Sigmoid colon (tissue), 6 donors: ENCODE measurements at regions not wholly inside any gene's neighbourhood (a gene's known extent, or its start where the extent isn't known, plus 50 kb on each side); places are given as distances from the start of the nearest gene placed in this dataset.

Experiments used
- DNase-seq: peaks from one replicate; pipeline ENCODE4 v3.0.0-alpha.2; 2019
- H3K27ac ChIP-seq, 4 donors: fragments of 200-600 bp; sonication (generic); one replicate each; pipeline ENCODE4 v1.5.1; 2016 to 2019; ENCODE audit warnings: mild to moderate bottlenecking in 1 of 4
- H3K27me3 ChIP-seq, 3 donors: fragments of 200-600 bp; sonication (generic); one replicate each; pipeline ENCODE4 v1.5.1; 2019; ENCODE audit warnings: mild to moderate bottlenecking in 1 of 3
- H3K36me3 ChIP-seq, 4 donors: fragments of 200-600 bp; sonication (generic); one replicate each; pipeline ENCODE4 v1.5.1; 2016 to 2019
- H3K4me1 ChIP-seq, 4 donors: fragments of 200-600 bp; sonication (generic); one replicate each; pipeline ENCODE4 v1.5.1; 2017 to 2019
- H3K4me3 ChIP-seq, 4 donors: fragments of 200-600 bp; sonication (generic); one replicate each; pipeline ENCODE4 v1.5.1; 2017 to 2019; ENCODE audit warnings: mild to moderate bottlenecking in 2 of 4, moderate library complexity in 1 of 4
- H3K9me3 ChIP-seq, 4 donors: fragments of 200-600 bp in 3 of 4; sonication (generic) in 3 of 4; one replicate each; pipeline versions ENCODE4 v1.5.1 to v1.6.1; 2013 to 2019
- EP300 ChIP-seq, 4 donors: sonication (generic); formaldehyde crosslinking; IDR thresholded peaks; one replicate each; pipeline ENCODE4 v1.6.1; 2017; ENCODE audit warnings: antibody characterized with exemption in 4 of 4
- POLR2A ChIP-seq, 2 donors: fragments of 450-650 bp; IDR thresholded peaks; one replicate each; pipeline ENCODE4 v1.6.1; 2016; ENCODE audit warnings: antibody characterized with exemption in 2 of 2, mild to moderate bottlenecking in 2 of 2, moderate library complexity in 2 of 2
- POLR2AphosphoS5 ChIP-seq, 4 donors: sonication (generic); formaldehyde crosslinking; IDR thresholded peaks; one replicate each; pipeline ENCODE4 v1.6.1; 2017; ENCODE audit warnings: antibody characterized with exemption in 4 of 4
- WGBS, 2 donors: extraction: QIAGEN DNeasy Blood & Tissue Kit; methylation state at CpG; one replicate each; pipeline ENCODE4 v1.1.7; 2013; 5-methylcytosine and 5-hydroxymethylcytosine counted together
- intact Hi-C: fragments of 100-400 bp; cut with DNase I; formaldehyde crosslinking; loops from one replicate; pipeline ENCODE4 v1.15.1; 2023
- TF ChIP-seq, protein P1 (sequence below), 4 experiments: fragments of 450-650 bp in 3 of 4; fragments of 200-600 bp in 1 of 4; IDR thresholded peaks; one replicate each; pipeline ENCODE4 v1.5.1; 2016 to 2019; ENCODE audit warnings: antibody characterized with exemption in 4 of 4, mild to moderate bottlenecking in 3 of 4, moderate library complexity in 2 of 4
- donor health status: healthy with polysubstance abuse.
- donor health status: healthy.

DNA sequence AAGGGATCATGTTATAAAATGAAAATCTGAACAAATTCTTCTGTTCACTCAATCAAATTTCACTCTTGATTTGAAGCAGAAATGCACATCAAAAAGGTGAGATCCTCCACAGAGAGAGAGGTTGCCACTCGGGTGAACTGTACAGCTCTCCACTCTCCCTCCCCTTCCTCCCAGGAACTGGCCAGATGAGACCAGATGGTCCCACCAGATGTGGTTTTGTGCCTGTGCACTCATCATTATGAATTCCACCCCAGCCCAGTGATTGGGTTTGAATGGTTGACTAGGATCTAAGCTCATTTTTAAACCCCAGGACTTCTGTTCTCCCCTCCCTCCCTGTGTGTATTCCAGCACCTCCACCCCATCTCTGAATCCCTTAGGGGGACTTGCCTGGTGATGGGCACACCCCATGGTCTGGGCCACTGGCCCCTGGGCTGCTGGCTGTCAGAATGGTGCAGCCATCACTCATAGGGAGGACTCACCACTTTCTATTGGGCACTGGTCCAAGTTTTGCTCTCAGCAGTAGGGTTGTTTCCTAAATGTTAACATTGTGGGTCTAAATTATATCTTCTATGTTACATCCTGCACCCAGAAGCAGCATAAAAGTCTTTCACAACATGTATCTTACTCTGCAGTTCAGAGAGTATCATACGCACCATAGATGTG is 393.1 kb downstream of the TNS3 start:
- intact Hi-C loops, result no loop called here
- H3K27me3 ChIP-seq, result no peaks in the 10 kb centered on the region
- no peaks in the 10 kb centered on the region for H3K9me3 ChIP-seq
- H3K27ac ChIP-seq, result no peak overlapping the region
- TF ChIP-seq POLR2A (IDR thresholded peaks at IDR 0.05), result no peak
- TF ChIP-seq, protein P1, sequence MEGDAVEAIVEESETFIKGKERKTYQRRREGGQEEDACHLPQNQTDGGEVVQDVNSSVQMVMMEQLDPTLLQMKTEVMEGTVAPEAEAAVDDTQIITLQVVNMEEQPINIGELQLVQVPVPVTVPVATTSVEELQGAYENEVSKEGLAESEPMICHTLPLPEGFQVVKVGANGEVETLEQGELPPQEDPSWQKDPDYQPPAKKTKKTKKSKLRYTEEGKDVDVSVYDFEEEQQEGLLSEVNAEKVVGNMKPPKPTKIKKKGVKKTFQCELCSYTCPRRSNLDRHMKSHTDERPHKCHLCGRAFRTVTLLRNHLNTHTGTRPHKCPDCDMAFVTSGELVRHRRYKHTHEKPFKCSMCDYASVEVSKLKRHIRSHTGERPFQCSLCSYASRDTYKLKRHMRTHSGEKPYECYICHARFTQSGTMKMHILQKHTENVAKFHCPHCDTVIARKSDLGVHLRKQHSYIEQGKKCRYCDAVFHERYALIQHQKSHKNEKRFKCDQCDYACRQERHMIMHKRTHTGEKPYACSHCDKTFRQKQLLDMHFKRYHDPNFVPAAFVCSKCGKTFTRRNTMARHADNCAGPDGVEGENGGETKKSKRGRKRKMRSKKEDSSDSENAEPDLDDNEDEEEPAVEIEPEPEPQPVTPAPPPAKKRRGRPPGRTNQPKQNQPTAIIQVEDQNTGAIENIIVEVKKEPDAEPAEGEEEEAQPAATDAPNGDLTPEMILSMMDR (IDR thresholded peaks at IDR 0.05), result no peak
- TF ChIP-seq EP300 (IDR thresholded peaks at IDR 0.05), result no peak
- no peak for TF ChIP-seq POLR2AphosphoS5 (IDR thresholded peaks at IDR 0.05)
- WGBS, 2 donors, result 70 to 80% methylated on average over 2 of the region's 2 CpGs
- H3K4me1 ChIP-seq, result peaks cover 0 to 27% (median 25%) of the 10 kb centered on the region in 4 donors
- no peak overlapping the region for H3K4me3 ChIP-seq
- H3K36me3 ChIP-seq, result no peaks in the 10 kb centered on the region
- DNase-seq, result no peak

DNA sequence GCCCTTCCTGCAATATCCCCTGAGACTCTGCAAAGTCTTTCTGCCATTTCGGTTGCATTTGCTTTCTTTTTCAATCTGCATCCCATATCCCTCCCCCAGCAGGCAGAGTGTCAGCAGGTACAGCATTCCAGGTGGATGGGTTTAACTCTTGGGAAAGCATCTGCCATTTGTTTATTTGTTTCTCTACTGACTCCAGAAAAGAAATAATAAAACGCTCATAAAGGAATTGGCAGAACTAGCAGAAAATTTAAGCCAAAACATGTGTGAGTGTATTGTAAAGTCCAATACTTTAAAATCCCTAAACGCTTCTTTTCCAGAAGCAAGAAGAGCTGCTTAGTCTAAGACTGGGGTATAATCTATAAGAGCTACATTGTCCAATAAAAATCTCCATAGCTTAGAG is 393.8 kb downstream of the TNS3 start:
- intact Hi-C loops, result no loop called here
- H3K9me3 ChIP-seq, result no peaks in the 10 kb centered on the region
- peaks cover 0 to 34% (median 32%) of the 10 kb centered on the region in 4 donors for H3K4me1 ChIP-seq
- H3K36me3 ChIP-seq, result no peaks in the 10 kb centered on the region
- no peak overlapping the region for H3K27ac ChIP-seq
- WGBS, 2 donors, result 64 to 79% methylated on average over 3 of the region's 3 CpGs
- no peak overlapping the region for H3K4me3 ChIP-seq
- no peaks in the 10 kb centered on the region for H3K27me3 ChIP-seq
- DNase-seq, result no peak
- TF ChIP-seq, protein P1 (IDR thresholded peaks at IDR 0.05), result no peak
- no peak for TF ChIP-seq POLR2A (IDR thresholded peaks at IDR 0.05)
- TF ChIP-seq POLR2AphosphoS5 (IDR thresholded peaks at IDR 0.05), result no peak
- TF ChIP-seq EP300 (IDR thresholded peaks at IDR 0.05), result no peak

DNA sequence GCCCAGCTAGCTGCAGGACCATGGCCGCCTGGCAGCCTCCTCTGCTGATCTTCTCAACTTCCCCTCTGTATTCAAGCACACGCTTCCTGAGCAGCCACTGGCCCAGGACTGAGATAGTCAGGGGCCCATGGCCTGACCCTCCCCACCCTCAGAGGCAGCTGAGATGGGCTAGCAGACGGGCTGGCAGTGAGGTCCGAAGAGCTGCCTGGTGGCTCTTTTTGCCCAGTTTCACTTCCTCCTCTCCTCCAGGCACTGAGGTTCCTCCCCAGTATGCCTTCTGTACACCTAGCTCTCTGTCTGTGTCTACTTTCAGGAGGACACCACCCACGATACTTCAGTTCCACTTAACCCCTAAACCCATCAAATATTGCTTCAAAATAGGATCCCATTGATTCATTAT is 395.6 kb downstream of the TNS3 start:
- TF ChIP-seq POLR2AphosphoS5 (IDR thresholded peaks at IDR 0.05), result no peak
- TF ChIP-seq POLR2A (IDR thresholded peaks at IDR 0.05), result no peak
- no peaks in the 10 kb centered on the region for H3K36me3 ChIP-seq
- intact Hi-C loops, result no loop called here

DNA sequence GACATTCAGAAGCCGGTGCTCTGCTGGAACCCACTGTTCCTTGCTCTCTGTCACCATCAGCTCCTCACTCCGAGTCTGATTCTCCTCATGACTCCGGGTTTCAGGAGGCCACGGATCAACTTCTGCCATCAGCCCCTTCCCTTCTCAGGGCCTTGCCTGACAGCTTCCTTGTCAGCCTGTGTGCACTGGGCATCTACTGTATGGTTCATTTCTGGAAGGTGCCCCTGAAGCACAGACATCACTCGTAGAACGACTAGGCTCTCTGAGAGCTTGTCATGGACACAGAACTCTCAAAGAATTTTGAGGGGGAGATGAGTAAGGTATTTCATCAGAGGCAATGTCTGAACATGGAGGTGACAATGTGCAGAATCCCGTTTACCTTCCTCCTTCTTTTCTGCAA is 396.1 kb downstream of the TNS3 start:
- no peak for TF ChIP-seq EP300 (IDR thresholded peaks at IDR 0.05)
- TF ChIP-seq POLR2AphosphoS5 (IDR thresholded peaks at IDR 0.05), result no peak
- TF ChIP-seq POLR2A (IDR thresholded peaks at IDR 0.05), result no peak
- TF ChIP-seq, protein P1 (IDR thresholded peaks at IDR 0.05), result no peak
- DNase-seq, result no peak
- H3K4me1 ChIP-seq, result peaks cover 0 to 57% (median 55%) of the 10 kb centered on the region in 4 donors
- H3K27me3 ChIP-seq, result no peaks in the 10 kb centered on the region
- 92 to 94% methylated on average over 7 of the region's 7 CpGs for WGBS, 2 donors
- peak overlapping the region in 3 of 4 donors; percentile 32 to 71 (median 55) for H3K27ac ChIP-seq
- H3K9me3 ChIP-seq, result no peaks in the 10 kb centered on the region
- no peak overlapping the region for H3K4me3 ChIP-seq
- intact Hi-C loops, result no loop called here
- no peaks in the 10 kb centered on the region for H3K36me3 ChIP-seq

More for the DNA sequence above, 395.6 kb downstream of the TNS3 start:
- Histone ChIP-seq H3K9me3 (no peaks in the 10 kb centered on the region), H3K4me3 (no peak overlapping the region), H3K27ac (no peak overlapping the region), H3K4me1 (peaks cover 0 to 52% (median 50%) of the 10 kb centered on the region in 4 donors), H3K27me3 (no peaks in the 10 kb centered on the region)
- WGBS, 2 donors, result 57 to 81% methylated on average over 5 of the region's 5 CpGs
- DNase-seq, result no peak

DNA sequence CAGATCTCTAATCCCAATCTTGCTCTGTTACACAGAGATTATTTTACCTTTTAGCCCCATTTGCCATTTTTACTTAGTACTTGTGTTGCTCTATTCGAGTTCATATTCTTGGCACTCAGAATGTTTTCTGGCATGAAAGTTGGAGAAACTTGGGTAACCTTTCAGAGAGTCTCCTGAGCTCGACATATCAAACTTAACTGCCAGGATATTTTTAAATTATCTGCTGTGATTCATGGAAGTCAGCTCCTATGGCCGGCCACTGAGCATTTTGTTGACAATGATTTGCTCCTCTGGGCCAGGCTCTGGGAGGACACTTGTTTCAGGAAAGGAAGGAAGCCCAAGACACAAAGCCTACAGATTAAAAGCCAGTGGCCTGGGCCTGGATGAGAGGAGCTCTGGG is 396.7 kb downstream of the TNS3 start:
- H3K9me3 ChIP-seq, result no peaks in the 10 kb centered on the region
- WGBS, 2 donors, result 86 to 87% methylated on average over 3 of the region's 3 CpGs
- no peak for DNase-seq
- H3K27ac ChIP-seq, result peak overlapping the region in 3 of 4 donors; percentile 32 to 71 (median 55)
- peaks cover 0 to 63% (median 61%) of the 10 kb centered on the region in 4 donors for H3K4me1 ChIP-seq
- no peaks in the 10 kb centered on the region for H3K36me3 ChIP-seq
- intact Hi-C loops, result no loop called here
- TF ChIP-seq, protein P1 (IDR thresholded peaks at IDR 0.05), result no peak
- TF ChIP-seq POLR2AphosphoS5 (IDR thresholded peaks at IDR 0.05) (no peak), EP300 (IDR thresholded peaks at IDR 0.05) (no peak), POLR2A (IDR thresholded peaks at IDR 0.05) (no peak)
- no peaks in the 10 kb centered on the region for H3K27me3 ChIP-seq
- no peak overlapping the region for H3K4me3 ChIP-seq
